CD4-positive, alpha-beta T cell (primary cell): ENCODE measurements at regions not wholly inside any gene's neighbourhood (a gene's known extent, or its start where the extent isn't known, plus 50 kb on each side); places are given as distances from the start of the nearest gene placed in this dataset.

Experiments used
- ATAC-seq: fragments of 200-7000 bp; cut with Tn5 transposase; one replicate; pipeline ENCODE4 v1.10.0; 2022; ENCODE audit warnings: mild to moderate bottlenecking; ENCODE audit not compliant: poor library complexity
- CTCF ChIA-PET: fragments of 350-600 bp; sonication (Branson Sonifier 250); formaldehyde crosslinking; loops from one replicate; lab custom pipeline; 2021; ENCODE audit warnings: antibody characterized with exemption, inconsistent platforms; lab: Charles Lee
- POLR2A ChIA-PET: fragments of 350-600 bp; sonication (Branson Sonifier 250); formaldehyde crosslinking; loops from one replicate; lab custom pipeline; 2021; ENCODE audit warnings: antibody characterized with exemption, inconsistent platforms; lab: Charles Lee
- DNase-seq, 14 experiments: peaks; one replicate each; pipeline ENCODE4 v3.0.0-alpha.2; 2013 to 2020; ENCODE audit warnings: mixed read lengths in 2 of 14
- H3K27ac ChIP-seq, 2 donors: one replicate each; pipeline versions ENCODE4 v1.5.1 to v1.7.0; 2013; ENCODE audit warnings: low read length in 2 of 2, low read depth in 1 of 2, mild to moderate bottlenecking in 1 of 2
- H3K27me3 ChIP-seq, 2 experiments: 1 replicate in 1 of 2; 2 replicates in 1 of 2; pipeline versions ENCODE4 v1.6.1 to v1.7.0; 2013; ENCODE audit warnings: low read length in 2 of 2, control low read depth in 1 of 2, mild to moderate bottlenecking in 1 of 2, moderate library complexity in 1 of 2; ENCODE audit not compliant: insufficient read depth in 2 of 2, control insufficient read depth in 1 of 2
- H3K36me3 ChIP-seq: one replicate; pipeline ENCODE4 v1.6.1; 2013; ENCODE audit warnings: low read length, control low read depth; ENCODE audit not compliant: insufficient read depth
- H3K4me1 ChIP-seq: one replicate; pipeline ENCODE4 v1.6.1; 2013; ENCODE audit warnings: low read length, control low read depth; ENCODE audit not compliant: insufficient read depth
- H3K4me3 ChIP-seq: one replicate; pipeline ENCODE4 v1.5.1; 2013; ENCODE audit warnings: mild to moderate bottlenecking, low read length, moderate library complexity
- H3K9me3 ChIP-seq, 2 experiments: 1 replicate in 1 of 2; 2 replicates in 1 of 2; pipeline versions ENCODE4 v1.6.1 to v1.7.0; 2013; ENCODE audit warnings: low read length in 2 of 2, mild to moderate bottlenecking in 2 of 2, control low read depth in 1 of 2, moderate library complexity in 1 of 2; ENCODE audit not compliant: control insufficient read depth in 1 of 2, insufficient read depth in 1 of 2
- H3K27ac Mint-ChIP-seq: one replicate; pipeline ENCODE4 v1.8.0; 2020; ENCODE audit warnings: mixed read lengths
- H3K27me3 Mint-ChIP-seq: one replicate; pipeline ENCODE4 v1.8.0; 2021; ENCODE audit warnings: mixed read lengths
- H3K36me3 Mint-ChIP-seq: one replicate; pipeline ENCODE4 v1.8.0; 2021; ENCODE audit warnings: low read depth, mixed read lengths
- H3K4me1 Mint-ChIP-seq: one replicate; pipeline ENCODE4 v1.8.0; 2021; ENCODE audit warnings: low read depth, mixed read lengths
- H3K4me3 Mint-ChIP-seq: one replicate; pipeline ENCODE4 v1.8.0; 2020; ENCODE audit warnings: mild to moderate bottlenecking, mixed read lengths
- H3K9me3 Mint-ChIP-seq: one replicate; pipeline ENCODE4 v1.8.0; 2020; ENCODE audit warnings: mixed read lengths
- intact Hi-C, 2 experiments: fragments of 100-400 bp; cut with DNase I in 1 of 2; cut with micrococcal nuclease in 1 of 2; formaldehyde crosslinking; loops; one replicate each; pipeline versions ENCODE4 v1.15.1 to v1.9.0; 2023 to 2025; cut with DNase I, micrococcal nuclease
- TF ChIP-seq, protein P1 (sequence below): fragments of 200-600 bp; IDR thresholded peaks from one replicate; pipeline ENCODE4 v1.8.0; 2022; ENCODE audit warnings: antibody characterized with exemption, mild to moderate bottlenecking

DNA sequence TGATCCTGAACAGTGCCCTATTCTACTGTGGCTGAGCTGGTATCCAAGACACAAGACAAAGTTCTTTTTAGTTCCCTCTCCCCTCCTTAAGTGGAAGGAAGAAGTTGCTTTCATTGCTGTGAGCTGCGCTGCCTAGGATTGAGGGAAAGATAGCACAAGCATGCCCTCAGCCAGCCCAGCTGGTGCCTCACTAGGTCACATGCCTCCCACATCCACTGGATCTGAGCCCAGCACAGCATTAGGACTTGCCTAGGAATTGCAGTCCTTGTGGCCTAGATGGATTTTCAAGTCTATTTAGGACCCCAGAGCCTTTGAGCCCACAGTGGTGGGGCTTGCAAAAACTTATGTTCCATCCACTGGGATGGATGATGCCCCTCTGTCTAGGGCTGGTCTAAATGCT, 214.2 kb downstream of the ZNF248 start:
- TF ChIP-seq, protein P1, sequence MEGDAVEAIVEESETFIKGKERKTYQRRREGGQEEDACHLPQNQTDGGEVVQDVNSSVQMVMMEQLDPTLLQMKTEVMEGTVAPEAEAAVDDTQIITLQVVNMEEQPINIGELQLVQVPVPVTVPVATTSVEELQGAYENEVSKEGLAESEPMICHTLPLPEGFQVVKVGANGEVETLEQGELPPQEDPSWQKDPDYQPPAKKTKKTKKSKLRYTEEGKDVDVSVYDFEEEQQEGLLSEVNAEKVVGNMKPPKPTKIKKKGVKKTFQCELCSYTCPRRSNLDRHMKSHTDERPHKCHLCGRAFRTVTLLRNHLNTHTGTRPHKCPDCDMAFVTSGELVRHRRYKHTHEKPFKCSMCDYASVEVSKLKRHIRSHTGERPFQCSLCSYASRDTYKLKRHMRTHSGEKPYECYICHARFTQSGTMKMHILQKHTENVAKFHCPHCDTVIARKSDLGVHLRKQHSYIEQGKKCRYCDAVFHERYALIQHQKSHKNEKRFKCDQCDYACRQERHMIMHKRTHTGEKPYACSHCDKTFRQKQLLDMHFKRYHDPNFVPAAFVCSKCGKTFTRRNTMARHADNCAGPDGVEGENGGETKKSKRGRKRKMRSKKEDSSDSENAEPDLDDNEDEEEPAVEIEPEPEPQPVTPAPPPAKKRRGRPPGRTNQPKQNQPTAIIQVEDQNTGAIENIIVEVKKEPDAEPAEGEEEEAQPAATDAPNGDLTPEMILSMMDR, result no peak

DNA sequence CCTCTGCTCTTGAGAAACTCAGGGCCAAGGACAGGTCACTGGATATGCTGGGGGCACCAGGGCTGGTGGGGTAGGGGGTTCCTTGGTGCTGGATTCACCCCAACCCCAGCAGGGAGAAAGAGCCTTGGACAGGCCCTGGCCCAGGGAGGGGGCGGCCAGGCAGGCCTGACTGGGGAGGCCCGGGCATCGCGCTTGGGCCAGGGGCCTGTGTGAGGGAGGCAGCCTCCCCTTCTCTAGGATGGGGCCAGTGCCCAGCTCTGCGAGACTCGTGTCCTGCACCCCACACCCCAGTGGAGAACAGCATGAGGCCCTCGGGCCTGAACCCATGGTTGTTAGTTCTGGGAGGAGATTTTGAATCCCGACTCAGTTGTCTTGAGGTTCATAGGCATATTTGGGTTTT, 217.1 kb downstream of the ZNF248 start:
- CTCF ChIA-PET, result no interaction called here
- DNase-seq (no peak), ATAC-seq (no peak)
- TF ChIP-seq, protein P1, result no peak
- Mint-ChIP-seq H3K36me3 (no peaks in the 10 kb centered on the region), H3K9me3 (peaks cover 18% of the 10 kb centered on the region), H3K27ac (no peak overlapping the region), H3K4me1 (no peaks in the 10 kb centered on the region), H3K4me3 (no peak overlapping the region), H3K27me3 (no peaks in the 10 kb centered on the region)
- POLR2A ChIA-PET, result no interaction called here
- Histone ChIP-seq H3K4me1 (no peaks in the 10 kb centered on the region), H3K9me3 (peaks cover 7 to 19% of the 10 kb centered on the region in 2 experiments), H3K27me3 (no peaks in the 10 kb centered on the region), H3K4me3 (no peak overlapping the region), H3K27ac (no peak overlapping the region), H3K36me3 (no peaks in the 10 kb centered on the region)
- intact Hi-C loops, result no loop called here

More for the DNA sequence above, 214.2 kb downstream of the ZNF248 start:
- DNase-seq (no peak), ATAC-seq (no peak)
- no peaks in the 10 kb centered on the region for H3K4me1 Mint-ChIP-seq
- Histone ChIP-seq H3K4me1 (no peaks in the 10 kb centered on the region), H3K36me3 (no peaks in the 10 kb centered on the region), H3K4me3 (no peak overlapping the region), H3K27ac (no peak overlapping the region), H3K9me3 (peaks cover 0 to 19% of the 10 kb centered on the region in 2 experiments), H3K27me3 (no peaks in the 10 kb centered on the region)
- POLR2A ChIA-PET, result no interaction called here
- H3K27me3 Mint-ChIP-seq, result no peaks in the 10 kb centered on the region
- H3K4me3 Mint-ChIP-seq, result no peak overlapping the region
- H3K9me3 Mint-ChIP-seq, result peaks cover 12% of the 10 kb centered on the region
- H3K36me3 Mint-ChIP-seq, result no peaks in the 10 kb centered on the region
- intact Hi-C loops, result no loop called here
- H3K27ac Mint-ChIP-seq, result no peak overlapping the region
- CTCF ChIA-PET, result no interaction called here

DNA sequence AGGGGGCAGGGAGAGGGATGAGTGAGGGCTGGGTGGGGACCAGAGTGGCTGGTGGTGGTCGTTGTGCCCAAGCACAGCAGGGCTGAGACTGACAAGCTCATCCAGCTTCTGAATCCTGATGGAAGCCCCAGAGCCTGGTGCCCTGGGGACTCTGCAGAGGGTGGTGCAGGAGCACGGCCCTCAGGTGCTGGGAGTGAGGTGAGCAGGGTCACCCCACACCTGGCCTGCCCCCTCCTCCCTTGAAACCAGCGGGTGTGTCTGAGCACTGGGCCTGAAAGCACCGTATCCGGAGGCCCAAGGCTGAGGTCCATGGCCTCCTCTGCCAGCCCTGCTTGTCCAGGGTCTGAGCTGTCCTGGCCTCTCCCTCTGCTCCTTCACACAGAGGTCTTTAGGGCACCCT, 218.2 kb downstream of the ZNF248 start:
- Histone ChIP-seq H3K27me3 (no peaks in the 10 kb centered on the region), H3K9me3 (peaks cover 7 to 29% of the 10 kb centered on the region in 2 experiments), H3K27ac (no peak overlapping the region), H3K36me3 (no peaks in the 10 kb centered on the region), H3K4me3 (no peak overlapping the region), H3K4me1 (no peaks in the 10 kb centered on the region)
- DNase-seq, result no peak
- ChIA-PET CTCF (no interaction called here), POLR2A (no interaction called here)
- intact Hi-C loops, result no loop called here
- Mint-ChIP-seq H3K9me3 (peaks cover 18% of the 10 kb centered on the region), H3K27ac (no peak overlapping the region), H3K4me3 (no peak overlapping the region), H3K36me3 (no peaks in the 10 kb centered on the region), H3K4me1 (no peaks in the 10 kb centered on the region), H3K27me3 (no peaks in the 10 kb centered on the region)
- TF ChIP-seq, protein P1, result no peak
- ATAC-seq, result no peak
